ENCODE measurements at regions not wholly inside any gene's neighbourhood (a gene's known extent, or its start where the extent isn't known, plus 50 kb on each side); places are given as distances from the start of the nearest gene placed in this dataset.

- Histone ChIP-seq H3K27ac (ENCODE audit: low read depth in 1 of 2, low read length in 2 of 2) (no peak overlapping the region), H3K36me3 (ENCODE audit: control insufficient read depth in 1 of 2, insufficient read depth in 2 of 2, low read length in 1 of 2) (no peaks in the 10 kb centered on the region), H3K4me3 (ENCODE audit: low read length in 2 of 2) (no peak overlapping the region), H3K4me1 (ENCODE audit: control insufficient read depth in 1 of 2, insufficient read depth in 2 of 2, low read length in 2 of 2) (no peaks in the 10 kb centered on the region), H3K9me3 (ENCODE audit: control insufficient read depth, low read length) (no peaks in the 10 kb centered on the region), H3K27me3 (ENCODE audit: control insufficient read depth in 1 of 2, insufficient read depth in 2 of 2, low read length in 1 of 2) (no peaks in the 10 kb centered on the region)
- DNase-seq (no peak), ATAC-seq (ENCODE audit: low FRiP score) (no peak)
- intact Hi-C loops (cut with DNase I) = no loop called here
- 75 to 88% methylated on average over 5 of the region's 5 CpGs for WGBS, 2 donors
Observed at GRCh38 chr4:117814277-117815246, 219.7 kb upstream of the NDST3 start.

GRCh38 chr4:117817301-117817700 is 217.0 kb upstream of the NDST3 start:
- intact Hi-C loops (cut with DNase I) = no loop called here
- Histone ChIP-seq H3K27ac (ENCODE audit: low read depth in 1 of 2, low read length in 2 of 2) (no peak overlapping the region), H3K4me1 (ENCODE audit: control insufficient read depth in 1 of 2, insufficient read depth in 2 of 2, low read length in 2 of 2) (no peaks in the 10 kb centered on the region), H3K4me3 (ENCODE audit: low read length in 2 of 2) (no peak overlapping the region), H3K27me3 (ENCODE audit: control insufficient read depth in 1 of 2, insufficient read depth in 2 of 2, low read length in 1 of 2) (no peaks in the 10 kb centered on the region), H3K9me3 (ENCODE audit: control insufficient read depth, low read length) (no peaks in the 10 kb centered on the region), H3K36me3 (ENCODE audit: control insufficient read depth in 1 of 2, insufficient read depth in 2 of 2, low read length in 1 of 2) (no peaks in the 10 kb centered on the region)
- DNase-seq (no peak), ATAC-seq (ENCODE audit: low FRiP score) (no peak)

GRCh38 chr4:117821834-117822233 is 212.5 kb upstream of the NDST3 start:
- no peak overlapping the region for H3K27ac ChIP-seq (ENCODE audit: low read depth in 1 of 2, low read length in 2 of 2)
- DNase-seq = no peak
- no peaks in the 10 kb centered on the region for H3K9me3 ChIP-seq (ENCODE audit: control insufficient read depth, low read length)
- no peaks in the 10 kb centered on the region for H3K36me3 ChIP-seq (ENCODE audit: control insufficient read depth in 1 of 2, insufficient read depth in 2 of 2, low read length in 1 of 2)
- WGBS, 2 donors = 74 to 79% methylated on average over 3 of the region's 3 CpGs
- H3K27me3 ChIP-seq (ENCODE audit: control insufficient read depth in 1 of 2, insufficient read depth in 2 of 2, low read length in 1 of 2) = no peaks in the 10 kb centered on the region
- no peaks in the 10 kb centered on the region for H3K4me1 ChIP-seq (ENCODE audit: control insufficient read depth in 1 of 2, insufficient read depth in 2 of 2, low read length in 2 of 2)
- no peak overlapping the region for H3K4me3 ChIP-seq (ENCODE audit: low read length in 2 of 2)
- intact Hi-C loops (cut with DNase I) = no loop called here
- ATAC-seq (ENCODE audit: low FRiP score) = no peak

GRCh38 chr4:117823388-117823787 is 210.9 kb upstream of the NDST3 start:
- no peaks in the 10 kb centered on the region for H3K9me3 ChIP-seq (ENCODE audit: control insufficient read depth, low read length)
- intact Hi-C loops (cut with DNase I) = no loop called here
- WGBS, 2 donors = 24 to 33% methylated on average over 3 of the region's 3 CpGs
- no peaks in the 10 kb centered on the region for H3K27me3 ChIP-seq (ENCODE audit: control insufficient read depth in 1 of 2, insufficient read depth in 2 of 2, low read length in 1 of 2)
- DNase-seq = no peak
- ATAC-seq (ENCODE audit: low FRiP score) = no peak
- no peak overlapping the region for H3K4me3 ChIP-seq (ENCODE audit: low read length in 2 of 2)
- H3K36me3 ChIP-seq (ENCODE audit: control insufficient read depth in 1 of 2, insufficient read depth in 2 of 2, low read length in 1 of 2) = no peaks in the 10 kb centered on the region
- H3K27ac ChIP-seq (ENCODE audit: low read depth in 1 of 2, low read length in 2 of 2) = no peak overlapping the region
- H3K4me1 ChIP-seq (ENCODE audit: control insufficient read depth in 1 of 2, insufficient read depth in 2 of 2, low read length in 2 of 2) = no peaks in the 10 kb centered on the region

GRCh38 chr4:117825600-117825999 is 208.7 kb upstream of the NDST3 start:
- Histone ChIP-seq H3K4me1 (ENCODE audit: control insufficient read depth in 1 of 2, insufficient read depth in 2 of 2, low read length in 2 of 2) (no peaks in the 10 kb centered on the region), H3K9me3 (ENCODE audit: control insufficient read depth, low read length) (no peaks in the 10 kb centered on the region), H3K4me3 (ENCODE audit: low read length in 2 of 2) (no peak overlapping the region), H3K27me3 (ENCODE audit: control insufficient read depth in 1 of 2, insufficient read depth in 2 of 2, low read length in 1 of 2) (no peaks in the 10 kb centered on the region), H3K27ac (ENCODE audit: low read depth in 1 of 2, low read length in 2 of 2) (no peak overlapping the region), H3K36me3 (ENCODE audit: control insufficient read depth in 1 of 2, insufficient read depth in 2 of 2, low read length in 1 of 2) (no peaks in the 10 kb centered on the region)
- no peak for DNase-seq
- no peak for ATAC-seq (ENCODE audit: low FRiP score)
- WGBS, 2 donors = 12 to 23% methylated on average over 1 of the region's 1 CpG
- intact Hi-C loops (cut with DNase I) = no loop called here

- Histone ChIP-seq H3K9me3 (ENCODE audit: control insufficient read depth, low read length) (no peaks in the 10 kb centered on the region), H3K27me3 (ENCODE audit: control insufficient read depth in 1 of 2, insufficient read depth in 2 of 2, low read length in 1 of 2) (no peaks in the 10 kb centered on the region), H3K27ac (ENCODE audit: low read depth in 1 of 2, low read length in 2 of 2) (no peak overlapping the region), H3K36me3 (ENCODE audit: control insufficient read depth in 1 of 2, insufficient read depth in 2 of 2, low read length in 1 of 2) (no peaks in the 10 kb centered on the region), H3K4me3 (ENCODE audit: low read length in 2 of 2) (no peak overlapping the region), H3K4me1 (ENCODE audit: control insufficient read depth in 1 of 2, insufficient read depth in 2 of 2, low read length in 2 of 2) (no peaks in the 10 kb centered on the region)
- intact Hi-C loops (cut with DNase I) = no loop called here
- ATAC-seq (ENCODE audit: low FRiP score) (no peak), DNase-seq (no peak)
- 87 to 95% methylated on average over 10 of the region's 10 CpGs for WGBS, 2 donors
Observed at GRCh38 chr4:117831060-117831683, 203.1 kb upstream of the NDST3 start.

- Histone ChIP-seq H3K27me3 (ENCODE audit: control insufficient read depth in 1 of 2, insufficient read depth in 2 of 2, low read length in 1 of 2) (no peaks in the 10 kb centered on the region), H3K4me3 (ENCODE audit: low read length in 2 of 2) (no peak overlapping the region), H3K9me3 (ENCODE audit: control insufficient read depth, low read length) (no peaks in the 10 kb centered on the region), H3K36me3 (ENCODE audit: control insufficient read depth in 1 of 2, insufficient read depth in 2 of 2, low read length in 1 of 2) (no peaks in the 10 kb centered on the region), H3K27ac (ENCODE audit: low read depth in 1 of 2, low read length in 2 of 2) (no peak overlapping the region), H3K4me1 (ENCODE audit: control insufficient read depth in 1 of 2, insufficient read depth in 2 of 2, low read length in 2 of 2) (no peaks in the 10 kb centered on the region)
- 98% methylated on average over 10 of the region's 10 CpGs for WGBS, 2 donors
- ATAC-seq (ENCODE audit: low FRiP score) (no peak), DNase-seq (no peak)
- intact Hi-C loops (cut with DNase I) = no loop called here
Observed at GRCh38 chr4:117835566-117835965, 198.7 kb upstream of the NDST3 start.

GRCh38 chr4:117844594-117844993 is 189.7 kb upstream of the NDST3 start:
- ATAC-seq (ENCODE audit: low FRiP score) = no peak
- no peaks in the 10 kb centered on the region for H3K9me3 ChIP-seq (ENCODE audit: control insufficient read depth, low read length)
- intact Hi-C loops (cut with DNase I) = no loop called here
- no peak overlapping the region for H3K27ac ChIP-seq (ENCODE audit: low read depth in 1 of 2, low read length in 2 of 2)
- H3K27me3 ChIP-seq (ENCODE audit: control insufficient read depth in 1 of 2, insufficient read depth in 2 of 2, low read length in 1 of 2) = no peaks in the 10 kb centered on the region
- no peak for DNase-seq
- no peaks in the 10 kb centered on the region for H3K36me3 ChIP-seq (ENCODE audit: control insufficient read depth in 1 of 2, insufficient read depth in 2 of 2, low read length in 1 of 2)
- H3K4me1 ChIP-seq (ENCODE audit: control insufficient read depth in 1 of 2, insufficient read depth in 2 of 2, low read length in 2 of 2) = no peaks in the 10 kb centered on the region
- H3K4me3 ChIP-seq (ENCODE audit: low read length in 2 of 2) = no peak overlapping the region
- 33 to 70% methylated on average over 1 of the region's 1 CpG for WGBS, 2 donors

GRCh38 chr4:117845270-117845669 is 189.0 kb upstream of the NDST3 start:
- intact Hi-C loops (cut with DNase I) = no loop called here
- H3K4me1 ChIP-seq (ENCODE audit: control insufficient read depth in 1 of 2, insufficient read depth in 2 of 2, low read length in 2 of 2) = no peaks in the 10 kb centered on the region
- 83 to 86% methylated on average over 1 of the region's 1 CpG for WGBS, 2 donors
- DNase-seq (no peak), ATAC-seq (ENCODE audit: low FRiP score) (no peak)
- no peaks in the 10 kb centered on the region for H3K36me3 ChIP-seq (ENCODE audit: control insufficient read depth in 1 of 2, insufficient read depth in 2 of 2, low read length in 1 of 2)
- H3K27ac ChIP-seq (ENCODE audit: low read depth in 1 of 2, low read length in 2 of 2) = no peak overlapping the region
- no peaks in the 10 kb centered on the region for H3K9me3 ChIP-seq (ENCODE audit: control insufficient read depth, low read length)
- H3K4me3 ChIP-seq (ENCODE audit: low read length in 2 of 2) = no peak overlapping the region
- H3K27me3 ChIP-seq (ENCODE audit: control insufficient read depth in 1 of 2, insufficient read depth in 2 of 2, low read length in 1 of 2) = no peaks in the 10 kb centered on the region
